Spleen (tissue), 7 donors: ENCODE measurements at regions not wholly inside any gene's neighbourhood (a gene's known extent, or its start where the extent isn't known, plus 50 kb on each side); places are given as distances from the start of the nearest gene placed in this dataset.

Experiments
- POLR2A ChIP-seq, 3 donors: fragments of 450-650 bp; IDR thresholded peaks; one replicate each; pipeline ENCODE4 v1.5.1; 2017; ENCODE audit warnings: antibody characterized with exemption in 3 of 3, mild to moderate bottlenecking in 1 of 3
- TF ChIP-seq, protein P1 (sequence below), 11 experiments: fragments of 200-600 bp in 7 of 11; fragments of 450-650 bp in 4 of 11; sonication (generic) in 4 of 11; IDR thresholded peaks in 8 of 11; conservative IDR thresholded peaks in 3 of 11; 1 replicate in 7 of 11; 2 replicates in 4 of 11; pipeline versions ENCODE4 v1.4.0 to v1.8.0; 2016 to 2021; ENCODE audit warnings: antibody characterized with exemption in 11 of 11, inconsistent platforms in 4 of 11, mild to moderate bottlenecking in 1 of 11
- donor health status: DM: no; HTN: no; CAD: no; lungs with moderate emphysema.
- donor health status: DM: no; HTN: no; CAD: no.
- donor health status: DM: no; HTN: no; CAD: no.

DNA sequence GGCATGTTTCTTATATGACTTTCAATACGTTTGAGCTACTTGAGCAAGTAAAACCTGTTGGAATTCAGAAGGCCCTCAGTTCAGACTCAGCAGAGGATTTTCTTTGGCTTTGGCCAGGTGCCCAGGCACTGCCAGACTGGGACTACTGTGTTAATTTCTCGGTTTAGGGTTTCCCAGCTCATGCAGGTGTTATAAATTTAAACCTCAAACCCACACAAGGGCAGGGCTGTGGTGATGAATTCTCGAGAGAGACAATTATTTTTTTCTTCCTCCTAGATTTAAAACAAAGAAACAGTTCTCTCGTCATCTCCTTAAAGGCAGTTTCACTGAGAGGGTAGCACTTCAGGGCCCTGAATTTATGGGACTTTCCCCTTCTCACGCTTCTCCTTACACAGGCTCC, 406.0 kb upstream of the PIK3R1 start:
- TF ChIP-seq POLR2A (IDR thresholded peaks at IDR 0.05) = no peak
- TF ChIP-seq, protein P1, sequence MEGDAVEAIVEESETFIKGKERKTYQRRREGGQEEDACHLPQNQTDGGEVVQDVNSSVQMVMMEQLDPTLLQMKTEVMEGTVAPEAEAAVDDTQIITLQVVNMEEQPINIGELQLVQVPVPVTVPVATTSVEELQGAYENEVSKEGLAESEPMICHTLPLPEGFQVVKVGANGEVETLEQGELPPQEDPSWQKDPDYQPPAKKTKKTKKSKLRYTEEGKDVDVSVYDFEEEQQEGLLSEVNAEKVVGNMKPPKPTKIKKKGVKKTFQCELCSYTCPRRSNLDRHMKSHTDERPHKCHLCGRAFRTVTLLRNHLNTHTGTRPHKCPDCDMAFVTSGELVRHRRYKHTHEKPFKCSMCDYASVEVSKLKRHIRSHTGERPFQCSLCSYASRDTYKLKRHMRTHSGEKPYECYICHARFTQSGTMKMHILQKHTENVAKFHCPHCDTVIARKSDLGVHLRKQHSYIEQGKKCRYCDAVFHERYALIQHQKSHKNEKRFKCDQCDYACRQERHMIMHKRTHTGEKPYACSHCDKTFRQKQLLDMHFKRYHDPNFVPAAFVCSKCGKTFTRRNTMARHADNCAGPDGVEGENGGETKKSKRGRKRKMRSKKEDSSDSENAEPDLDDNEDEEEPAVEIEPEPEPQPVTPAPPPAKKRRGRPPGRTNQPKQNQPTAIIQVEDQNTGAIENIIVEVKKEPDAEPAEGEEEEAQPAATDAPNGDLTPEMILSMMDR (IDR thresholded peaks at IDR 0.05 in 8 of 11, conservative IDR thresholded peaks at IDR 0.05 in 3 of 11) = no peak
